Keratinocyte (primary cell): ENCODE measurements at regions not wholly inside any gene's neighbourhood (a gene's known extent, or its start where the extent isn't known, plus 50 kb on each side); places are given as distances from the start of the nearest gene placed in this dataset.

Experiments used
- DNase-seq: peaks from one replicate; pipeline ENCODE4 v3.0.0-alpha.2; 2011; ENCODE audit warnings: low read depth, missing footprints, low spot score
- FAIRE-seq: peaks from 2 replicates; lab custom pipeline; 2011; peaks lifted over from hg19 to GRCh38; lab: Jason Lieb, UNC
- H2AFZ ChIP-seq: 2 replicates; pipeline ENCODE4 v1.6.0; 2012; ENCODE audit warnings: low read length, control low read depth, inconsistent platforms; ENCODE audit not compliant: control insufficient read depth
- H3K27ac ChIP-seq: 2 replicates; pipeline ENCODE4 v1.5.1; 2011; ENCODE audit warnings: low read length; ENCODE audit not compliant: control insufficient read depth, insufficient read depth
- H3K27me3 ChIP-seq: 3 replicates; pipeline ENCODE4 v1.6.0; 2011; ENCODE audit warnings: low read length; ENCODE audit not compliant: control insufficient read depth, insufficient read depth; ENCODE audit errors: extremely low read depth
- H3K36me3 ChIP-seq, 2 experiments: 2 replicates in 1 of 2; 3 replicates in 1 of 2; pipeline ENCODE4 v1.5.1; 2011; ENCODE audit warnings: low read length in 2 of 2, mild to moderate bottlenecking in 1 of 2; ENCODE audit not compliant: control insufficient read depth in 2 of 2, insufficient read depth in 2 of 2; ENCODE audit errors: extremely low read depth in 1 of 2
- H3K4me1 ChIP-seq: 3 replicates; pipeline ENCODE4 v1.5.1; 2011; ENCODE audit warnings: low read length; ENCODE audit not compliant: control insufficient read depth, insufficient read depth; ENCODE audit errors: extremely low read depth
- H3K4me2 ChIP-seq: 3 replicates; pipeline ENCODE4 v1.6.0; 2011; ENCODE audit warnings: low read depth, low read length; ENCODE audit not compliant: control insufficient read depth, insufficient read depth; ENCODE audit errors: extremely low read depth
- H3K4me3 ChIP-seq, 3 experiments: fragments of 200-600 bp in 1 of 3; sonication (generic) in 1 of 3; 2 replicates in 2 of 3; 3 replicates in 1 of 3; pipeline ENCODE4 v1.5.1; 2011 to 2016; ENCODE audit warnings: low read length in 3 of 3, mild to moderate bottlenecking in 3 of 3, control low read depth in 2 of 3, inconsistent platforms in 1 of 3, low read depth in 1 of 3, mixed read lengths in 1 of 3, mixed run types in 1 of 3, moderate library complexity in 1 of 3; ENCODE audit not compliant: control insufficient read depth in 2 of 3, insufficient read depth in 2 of 3; ENCODE audit errors: extremely low read depth in 1 of 3
- H3K79me2 ChIP-seq: 2 replicates; pipeline ENCODE4 v1.6.0; 2012; ENCODE audit warnings: low read length; ENCODE audit not compliant: control insufficient read depth, insufficient read depth
- H3K9ac ChIP-seq: 3 replicates; pipeline ENCODE4 v1.6.0; 2011; ENCODE audit warnings: low read length; ENCODE audit not compliant: control insufficient read depth, insufficient read depth; ENCODE audit errors: extremely low read depth
- H3K9me1 ChIP-seq: 3 replicates; pipeline ENCODE4 v1.6.0; 2011; ENCODE audit warnings: low read length; ENCODE audit not compliant: control insufficient read depth, insufficient read depth; ENCODE audit errors: extremely low read depth
- H3K9me3 ChIP-seq: 2 replicates; pipeline ENCODE4 v1.5.1; 2012; ENCODE audit warnings: low read depth, low read length; ENCODE audit not compliant: control insufficient read depth
- H4K20me1 ChIP-seq: 3 replicates; pipeline ENCODE4 v1.6.0; 2011; ENCODE audit warnings: low read length; ENCODE audit not compliant: control insufficient read depth, insufficient read depth; ENCODE audit errors: extremely low read depth
- EZH2 ChIP-seq: IDR thresholded peaks from one replicate; pipeline ENCODE4 v1.6.1; 2012; ENCODE audit warnings: inconsistent platforms, mild to moderate bottlenecking, low read length, moderate library complexity
- dilution Hi-C: fragments of 300-500 bp; cut with MboI; formaldehyde crosslinking; loops from one replicate; pipeline ENCODE4 v1.7.0; 2020; ENCODE audit warnings: low sequenced_read_pairs; ENCODE audit not compliant: extremely low pct_ligation_motif_present
- TF ChIP-seq, protein P1 (sequence below), 3 experiments: IDR thresholded peaks in 1 of 3; conservative IDR thresholded peaks in 1 of 3; optimal IDR thresholded peaks in 1 of 3; 2 replicates in 2 of 3; 3 replicates in 1 of 3; pipeline versions ENCODE3 to v1.5.1; 2011; ENCODE audit warnings: low read length in 3 of 3, mild to moderate bottlenecking in 3 of 3, moderate library complexity in 2 of 3, control low read depth in 1 of 3, inconsistent platforms in 1 of 3; ENCODE audit not compliant: insufficient read depth in 2 of 3; ENCODE audit errors: extremely low read depth in 1 of 3

GRCh38 chr2:62334440-62335058, 138.6 kb downstream of the B3GNT2 start:
- no peak overlapping the region for H2AFZ ChIP-seq
- no peak overlapping the region for H3K4me2 ChIP-seq
- no peaks in the 10 kb centered on the region for H3K9me1 ChIP-seq
- DNase-seq (no peak), FAIRE-seq (no peak)
- H3K9me3 ChIP-seq = no peaks in the 10 kb centered on the region
- H4K20me1 ChIP-seq = no peaks in the 10 kb centered on the region
- dilution Hi-C loops = no loop called here
- H3K27ac ChIP-seq = no peak overlapping the region
- TF ChIP-seq, protein P1, sequence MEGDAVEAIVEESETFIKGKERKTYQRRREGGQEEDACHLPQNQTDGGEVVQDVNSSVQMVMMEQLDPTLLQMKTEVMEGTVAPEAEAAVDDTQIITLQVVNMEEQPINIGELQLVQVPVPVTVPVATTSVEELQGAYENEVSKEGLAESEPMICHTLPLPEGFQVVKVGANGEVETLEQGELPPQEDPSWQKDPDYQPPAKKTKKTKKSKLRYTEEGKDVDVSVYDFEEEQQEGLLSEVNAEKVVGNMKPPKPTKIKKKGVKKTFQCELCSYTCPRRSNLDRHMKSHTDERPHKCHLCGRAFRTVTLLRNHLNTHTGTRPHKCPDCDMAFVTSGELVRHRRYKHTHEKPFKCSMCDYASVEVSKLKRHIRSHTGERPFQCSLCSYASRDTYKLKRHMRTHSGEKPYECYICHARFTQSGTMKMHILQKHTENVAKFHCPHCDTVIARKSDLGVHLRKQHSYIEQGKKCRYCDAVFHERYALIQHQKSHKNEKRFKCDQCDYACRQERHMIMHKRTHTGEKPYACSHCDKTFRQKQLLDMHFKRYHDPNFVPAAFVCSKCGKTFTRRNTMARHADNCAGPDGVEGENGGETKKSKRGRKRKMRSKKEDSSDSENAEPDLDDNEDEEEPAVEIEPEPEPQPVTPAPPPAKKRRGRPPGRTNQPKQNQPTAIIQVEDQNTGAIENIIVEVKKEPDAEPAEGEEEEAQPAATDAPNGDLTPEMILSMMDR (optimal IDR thresholded peaks at IDR 0.05 in 1 of 3, IDR thresholded peaks at IDR 0.05 in 1 of 3, conservative IDR thresholded peaks at IDR 0.05 in 1 of 3; ENCODE audit: extremely low read depth in 1 of 3, insufficient read depth in 2 of 3, low read length in 3 of 3) = no peak
- no peak for TF ChIP-seq EZH2
- H3K27me3 ChIP-seq = no peaks in the 10 kb centered on the region
- no peaks in the 10 kb centered on the region for H3K36me3 ChIP-seq
- no peaks in the 10 kb centered on the region for H3K79me2 ChIP-seq
- no peaks in the 10 kb centered on the region for H3K4me1 ChIP-seq
- no peak overlapping the region for H3K9ac ChIP-seq
- no peak overlapping the region for H3K4me3 ChIP-seq

DNA sequence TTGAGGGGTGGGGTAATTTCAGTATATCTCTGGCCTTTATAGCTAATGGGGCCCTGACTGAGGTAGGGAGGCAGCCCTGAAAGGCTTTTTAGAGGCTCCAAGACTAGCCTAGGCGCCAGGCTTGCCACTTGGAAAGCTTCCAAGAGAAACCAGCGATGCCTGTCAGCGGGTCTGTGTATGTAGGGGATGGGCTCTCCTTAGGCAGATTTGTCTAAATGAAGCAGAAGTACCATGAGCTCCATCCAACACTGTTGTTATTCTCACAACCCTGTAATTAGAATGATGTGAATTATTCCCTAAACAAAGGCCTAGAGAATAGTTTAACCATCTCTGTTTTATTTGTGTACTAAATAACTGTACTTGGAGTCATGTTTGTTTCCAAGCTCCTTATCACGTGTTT, 138.1 kb downstream of the B3GNT2 start:
- H3K9me3 ChIP-seq = no peaks in the 10 kb centered on the region
- no peaks in the 10 kb centered on the region for H3K27me3 ChIP-seq
- no peaks in the 10 kb centered on the region for H3K9me1 ChIP-seq
- H3K4me1 ChIP-seq = no peaks in the 10 kb centered on the region
- H3K4me2 ChIP-seq = no peak overlapping the region
- TF ChIP-seq EZH2 = no peak
- TF ChIP-seq, protein P1 (optimal IDR thresholded peaks at IDR 0.05 in 1 of 3, IDR thresholded peaks at IDR 0.05 in 1 of 3, conservative IDR thresholded peaks at IDR 0.05 in 1 of 3; ENCODE audit: extremely low read depth in 1 of 3, insufficient read depth in 2 of 3, low read length in 3 of 3) = no peak
- H2AFZ ChIP-seq = no peak overlapping the region
- no peak overlapping the region for H3K27ac ChIP-seq
- H3K79me2 ChIP-seq = no peaks in the 10 kb centered on the region
- H3K4me3 ChIP-seq = no peak overlapping the region
- FAIRE-seq = no peak
- H3K36me3 ChIP-seq = no peaks in the 10 kb centered on the region
- H3K9ac ChIP-seq = no peak overlapping the region
- dilution Hi-C loops = no loop called here
- DNase-seq = no peak
- no peaks in the 10 kb centered on the region for H4K20me1 ChIP-seq
